ENCODE measurements at regions not wholly inside any gene's neighbourhood (a gene's known extent, or its start where the extent isn't known, plus 50 kb on each side); places are given as distances from the start of the nearest gene placed in this dataset.

DNA sequence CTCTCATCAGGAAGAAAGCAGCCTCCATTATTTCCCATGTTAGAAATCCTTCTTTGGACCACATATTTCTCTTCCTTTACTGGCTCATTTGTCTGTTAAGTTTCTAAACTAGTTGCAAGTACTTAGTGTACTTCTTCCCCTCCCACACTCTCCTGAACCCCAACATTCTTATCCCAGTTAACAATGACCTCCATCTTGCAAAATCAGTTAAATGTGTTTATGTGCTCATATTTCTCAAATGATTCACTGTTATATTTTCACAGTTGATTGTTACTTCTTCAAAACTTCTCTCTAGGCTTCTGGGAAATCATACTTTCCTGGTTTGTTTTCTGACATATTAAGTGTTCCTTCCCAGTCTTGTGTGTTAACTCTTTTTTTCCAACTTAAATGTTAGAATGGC, 856.9 kb downstream of the EPHA3 start:
- DNase-seq: no peak
- in situ Hi-C loops (cut with HindIII; ENCODE audit: low pct_ligation_motif_present, low pct_unique_long_range_greater_than_20kb, low sequenced_read_pairs): no loop called here

- in situ Hi-C loops (cut with HindIII; ENCODE audit: low pct_ligation_motif_present, low pct_unique_long_range_greater_than_20kb, low sequenced_read_pairs): no loop called here
- DNase-seq: no peak
These were observed 859.6 kb downstream of the EPHA3 start for GRCh38 chr3:89966877-89967665.

DNA sequence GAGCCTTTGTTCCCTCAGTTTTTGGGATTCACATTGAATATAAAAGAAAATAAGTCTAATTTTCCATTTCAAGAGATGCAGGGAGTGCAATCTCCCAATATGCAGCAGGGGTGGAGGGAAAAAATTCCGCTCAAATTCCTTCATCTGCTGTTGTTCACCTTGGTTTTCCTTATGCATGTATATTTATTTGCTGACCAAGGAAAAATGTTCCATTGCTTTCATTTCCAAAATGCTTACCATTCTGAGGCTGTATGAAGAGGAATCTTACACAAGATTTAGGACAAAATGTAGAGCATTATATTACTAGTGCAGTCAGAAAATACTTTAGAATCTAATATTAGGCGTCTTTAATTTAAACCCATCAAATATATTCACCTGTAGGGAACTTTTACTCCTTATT, 863.9 kb downstream of the EPHA3 start:
- in situ Hi-C loops (cut with HindIII; ENCODE audit: low pct_ligation_motif_present, low pct_unique_long_range_greater_than_20kb, low sequenced_read_pairs): no loop called here

DNA sequence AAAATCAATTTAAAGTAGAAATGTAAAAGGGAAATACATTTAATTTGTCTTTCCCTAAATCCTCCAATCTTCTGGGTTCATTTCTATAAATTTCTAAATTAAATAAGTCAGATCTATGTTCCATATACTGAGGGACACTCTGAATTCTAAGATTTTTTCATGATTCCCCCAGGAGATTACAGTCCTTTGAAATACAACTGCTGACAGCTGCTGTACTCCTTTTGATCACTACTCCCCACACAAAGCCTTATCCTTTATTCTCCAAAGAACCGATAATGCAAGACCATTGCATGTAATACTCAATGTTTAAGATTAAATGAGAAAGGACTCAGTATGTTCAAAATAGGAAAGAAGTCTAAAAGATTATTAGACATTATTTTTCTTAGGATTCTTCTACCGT, 865.7 kb downstream of the EPHA3 start:
- in situ Hi-C loops (cut with HindIII; ENCODE audit: low pct_ligation_motif_present, low pct_unique_long_range_greater_than_20kb, low sequenced_read_pairs): no loop called here
- no peak for DNase-seq

More for the DNA sequence above, 863.9 kb downstream of the EPHA3 start:
- DNase-seq: no peak

GRCh38 chr3:89974903-89975519, 867.6 kb downstream of the EPHA3 start:
- in situ Hi-C loops (cut with HindIII; ENCODE audit: low pct_ligation_motif_present, low pct_unique_long_range_greater_than_20kb, low sequenced_read_pairs): no loop called here
- DNase-seq: no peak

- in situ Hi-C loops (cut with HindIII; ENCODE audit: low pct_ligation_motif_present, low pct_unique_long_range_greater_than_20kb, low sequenced_read_pairs): no loop called here
- no peak for DNase-seq
These were observed 876.0 kb downstream of the EPHA3 start for GRCh38 chr3:89983449-89983848.

DNA sequence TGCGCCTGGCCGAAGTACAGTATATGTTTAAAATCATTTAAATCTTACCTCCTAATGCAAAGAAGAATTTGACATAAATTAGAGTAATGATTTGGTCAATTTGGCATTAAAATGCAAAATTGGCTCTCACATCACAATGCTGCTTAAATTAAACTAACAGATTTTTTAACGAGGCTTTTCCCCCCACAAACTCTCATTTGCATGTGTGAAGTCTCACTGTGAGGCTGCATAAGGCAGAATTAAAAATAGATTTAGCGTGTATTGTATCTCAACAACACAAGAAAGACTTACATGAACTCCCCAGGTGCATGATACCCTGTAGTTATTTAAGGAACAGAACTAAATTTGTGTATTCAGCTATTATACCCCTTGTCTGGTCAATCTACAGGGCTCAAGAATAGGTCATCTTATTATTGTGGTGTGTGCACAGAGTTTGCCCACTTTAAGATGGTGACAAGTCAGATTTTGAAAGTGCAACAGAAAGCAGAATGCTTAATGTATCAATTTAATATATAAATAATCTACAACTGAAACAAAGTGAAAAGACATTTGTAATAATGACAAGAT, 897.9 kb downstream of the EPHA3 start:
- in situ Hi-C loops (cut with HindIII; ENCODE audit: low pct_ligation_motif_present, low pct_unique_long_range_greater_than_20kb, low sequenced_read_pairs): no loop called here
- DNase-seq: no peak

GRCh38 chr3:90007778-90008499, 900.5 kb downstream of the EPHA3 start:
- no peak for DNase-seq
- in situ Hi-C loops (cut with HindIII; ENCODE audit: low pct_ligation_motif_present, low pct_unique_long_range_greater_than_20kb, low sequenced_read_pairs): no loop called here

DNA sequence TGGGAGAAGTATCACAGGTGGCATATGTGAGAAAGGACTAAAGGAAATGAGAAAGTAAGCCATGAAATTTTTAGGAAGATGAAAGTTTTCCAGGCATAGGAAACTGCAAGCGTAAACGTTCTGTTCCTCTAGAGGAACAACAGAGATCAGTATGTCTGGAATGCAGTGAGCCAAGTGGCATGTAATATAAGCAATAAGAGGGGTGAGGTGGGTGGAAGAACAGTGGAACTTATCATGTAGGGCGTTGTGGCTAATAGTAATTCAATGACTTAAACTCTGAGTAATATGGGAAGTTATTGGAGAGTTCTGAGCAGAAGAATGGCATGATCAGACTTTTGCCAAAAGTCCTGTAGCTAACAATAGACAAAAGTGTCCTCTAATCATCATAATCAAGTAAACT, 902.9 kb downstream of the EPHA3 start:
- DNase-seq: no peak
- in situ Hi-C loops (cut with HindIII; ENCODE audit: low pct_ligation_motif_present, low pct_unique_long_range_greater_than_20kb, low sequenced_read_pairs): no loop called here

DNA sequence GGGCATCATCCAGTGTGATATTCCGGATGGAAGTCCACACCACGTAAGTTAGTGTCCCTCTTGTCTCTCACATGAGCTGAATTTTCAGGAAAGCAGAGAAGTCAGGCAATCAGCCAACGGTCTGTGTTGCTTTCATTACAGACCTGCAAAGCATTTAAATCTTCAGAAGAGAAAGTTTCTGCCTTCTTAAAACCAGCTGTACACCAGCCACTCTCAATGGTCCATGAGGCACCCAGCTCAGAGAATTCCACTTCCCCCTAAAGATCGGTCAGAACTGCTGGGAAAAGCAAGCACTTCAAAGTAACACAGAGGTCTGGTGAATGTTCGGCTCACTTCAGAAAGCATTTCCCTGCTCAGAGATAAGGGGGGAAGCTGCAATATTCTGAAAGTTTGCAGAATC, 903.7 kb downstream of the EPHA3 start:
- DNase-seq: no peak

GRCh38 chr3:90011596-90011995, 904.2 kb downstream of the EPHA3 start:
- in situ Hi-C loops (cut with HindIII; ENCODE audit: low pct_ligation_motif_present, low pct_unique_long_range_greater_than_20kb, low sequenced_read_pairs): no loop called here
- DNase-seq: no peak

More for the DNA sequence above, 903.7 kb downstream of the EPHA3 start:
- in situ Hi-C loops (cut with HindIII; ENCODE audit: low pct_ligation_motif_present, low pct_unique_long_range_greater_than_20kb, low sequenced_read_pairs): no loop called here

GRCh38 chr3:90011996-90012395, 904.6 kb downstream of the EPHA3 start:
- in situ Hi-C loops (cut with HindIII; ENCODE audit: low pct_ligation_motif_present, low pct_unique_long_range_greater_than_20kb, low sequenced_read_pairs): no loop called here
- DNase-seq: no peak

GRCh38 chr3:90015688-90016356, 908.4 kb downstream of the EPHA3 start:
- DNase-seq: no peak
- in situ Hi-C loops (cut with HindIII; ENCODE audit: low pct_ligation_motif_present, low pct_unique_long_range_greater_than_20kb, low sequenced_read_pairs): no loop called here

- in situ Hi-C loops (cut with HindIII; ENCODE audit: low pct_ligation_motif_present, low pct_unique_long_range_greater_than_20kb, low sequenced_read_pairs): no loop called here
- no peak for DNase-seq
These were observed 909.1 kb downstream of the EPHA3 start for GRCh38 chr3:90016555-90016954.

DNA sequence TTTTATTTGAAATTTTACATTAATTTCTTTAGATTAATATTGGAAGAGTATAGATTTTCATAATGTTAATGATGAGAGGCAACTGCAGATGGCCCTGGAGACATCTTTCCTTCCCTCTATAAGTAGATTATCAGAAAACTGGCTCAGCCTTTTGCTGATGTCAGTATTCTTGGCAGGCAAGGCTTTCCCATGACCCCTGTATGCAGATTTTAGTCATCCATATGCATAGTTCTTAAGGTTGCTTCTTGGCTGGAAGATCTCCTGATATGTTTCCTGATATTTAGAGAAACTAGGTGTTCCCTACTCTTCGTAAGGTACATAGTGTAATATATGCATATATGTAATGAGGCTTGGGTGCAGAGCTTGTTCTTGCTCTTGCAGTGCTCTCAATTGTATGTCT, 911.4 kb downstream of the EPHA3 start:
- in situ Hi-C loops (cut with HindIII; ENCODE audit: low pct_ligation_motif_present, low pct_unique_long_range_greater_than_20kb, low sequenced_read_pairs): no loop called here
- DNase-seq: no peak

GRCh38 chr3:90025019-90025418, 917.6 kb downstream of the EPHA3 start:
- in situ Hi-C loops (cut with HindIII; ENCODE audit: low pct_ligation_motif_present, low pct_unique_long_range_greater_than_20kb, low sequenced_read_pairs): no loop called here
- DNase-seq: no peak

DNA sequence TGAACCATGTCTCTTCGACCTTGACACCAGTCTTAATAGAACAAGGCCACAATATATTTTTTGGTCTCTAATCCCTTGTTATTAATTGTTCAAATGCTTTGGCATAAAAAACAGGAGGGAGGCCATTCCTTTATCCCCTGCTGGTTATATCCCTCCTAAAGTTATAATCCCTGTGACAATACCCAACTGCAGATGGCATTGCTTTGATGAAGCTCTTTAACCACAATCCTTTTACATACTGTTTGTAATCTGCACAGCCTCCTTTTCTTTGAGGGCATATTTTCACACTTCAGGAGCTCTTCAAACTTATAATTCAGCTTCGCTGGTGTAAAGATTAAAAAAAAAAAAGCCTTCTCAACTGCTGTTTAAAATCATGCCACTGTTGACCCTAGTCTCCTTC, 919.0 kb downstream of the EPHA3 start:
- no peak for DNase-seq
- in situ Hi-C loops (cut with HindIII; ENCODE audit: low pct_ligation_motif_present, low pct_unique_long_range_greater_than_20kb, low sequenced_read_pairs): no loop called here

DNA sequence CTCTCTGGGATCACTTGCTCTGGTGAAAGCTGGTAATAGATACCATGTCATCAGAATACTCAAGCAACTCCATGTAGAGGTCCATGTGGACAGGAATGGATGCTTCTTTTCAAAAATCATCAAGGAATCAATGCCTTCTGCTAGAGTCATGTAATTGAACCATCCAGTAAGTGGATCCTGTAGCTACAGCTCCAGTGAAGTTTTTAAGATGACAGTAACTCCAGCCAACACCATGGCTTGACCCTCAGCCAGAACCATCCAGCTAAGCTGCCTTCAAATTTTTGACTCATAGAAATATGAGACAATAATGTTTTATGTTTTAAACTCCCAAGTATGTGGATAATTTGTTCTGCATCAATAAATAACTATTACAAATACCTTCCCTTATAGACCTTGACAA, 923.7 kb downstream of the EPHA3 start:
- in situ Hi-C loops (cut with HindIII; ENCODE audit: low pct_ligation_motif_present, low pct_unique_long_range_greater_than_20kb, low sequenced_read_pairs): no loop called here
- DNase-seq: no peak

All from ACHN (cell line).